IMR-90 (cell line): ENCODE measurements at regions not wholly inside any gene's neighbourhood (a gene's known extent, or its start where the extent isn't known, plus 50 kb on each side); places are given as distances from the start of the nearest gene placed in this dataset.

Source experiments
- ATAC-seq: fragments of 200-7000 bp; cut with Tn5 transposase; 2 replicates; pipeline ENCODE4 v1.9.1; 2020; ENCODE audit warnings: low read depth, mild to moderate bottlenecking, moderate library complexity
- BruUV-seq: library from RNA; stranded (reverse); fragments of 400-500 nt; replicated peaks from 2 replicates; lab custom pipeline; 2021; lab: Mats Ljungman, UMichigan
- CTCF ChIA-PET: fragments of 300-600 bp; formaldehyde crosslinking; extraction: SDS; loops from one replicate; lab custom pipeline; 2021; ENCODE audit warnings: antibody characterized with exemption; lab: Yijun Ruan, JAX
- POLR2A ChIA-PET: fragments of 300-600 bp; sonication (Branson Sonifier 250); formaldehyde crosslinking; loops from one replicate; lab custom pipeline; 2022; ENCODE audit warnings: antibody characterized with exemption; ENCODE audit not compliant: unreplicated experiment; lab: Charles Lee
- DNase-seq: peaks from one replicate; pipeline ENCODE4 v3.0.0; 2013
- H2AFZ ChIP-seq: replicated peaks from 2 replicates; pipeline ENCODE3; 2013; ENCODE audit warnings: low read length, mild to moderate bottlenecking; ENCODE audit not compliant: poor library complexity
- H2AK5ac ChIP-seq: 2 replicates; pipeline ENCODE4 v1.6.1; 2013; ENCODE audit warnings: low read depth, low read length, inconsistent platforms
- H2AK9ac ChIP-seq: replicated peaks from 2 replicates; pipeline ENCODE3; 2013; ENCODE audit warnings: mild to moderate bottlenecking, low read depth, low read length, moderate library complexity; ENCODE audit not compliant: poor library complexity
- H2BK120ac ChIP-seq: 2 replicates; pipeline ENCODE4 v1.6.1; 2013; ENCODE audit warnings: low read depth, low read length, inconsistent platforms
- H2BK15ac ChIP-seq: 3 replicates; pipeline ENCODE4 v1.6.1; 2013; ENCODE audit warnings: low read depth, low read length, inconsistent platforms
- H2BK20ac ChIP-seq: 2 replicates; pipeline ENCODE4 v1.6.1; 2013; ENCODE audit warnings: low read depth, mild to moderate bottlenecking, inconsistent platforms, low read length, moderate library complexity
- H2BK5ac ChIP-seq: 2 replicates; pipeline ENCODE4 v1.6.1; 2013; ENCODE audit warnings: mild to moderate bottlenecking, low read depth, low read length, inconsistent platforms; ENCODE audit not compliant: poor library complexity, severe bottlenecking
- H3K14ac ChIP-seq: replicated peaks from 2 replicates; pipeline ENCODE4 v1.6.1; 2013; ENCODE audit warnings: low read depth, low read length, inconsistent platforms
- H3K18ac ChIP-seq: 2 replicates; pipeline ENCODE4 v1.6.1; 2013; ENCODE audit warnings: low read depth, low read length, control low read depth
- H3K23ac ChIP-seq: 2 replicates; pipeline ENCODE4 v1.6.1; 2013; ENCODE audit warnings: low read depth, low read length, inconsistent platforms
- H3K27ac ChIP-seq: 2 replicates; pipeline ENCODE4 v1.5.1; 2013; ENCODE audit warnings: mild to moderate bottlenecking, control low read depth, low read length; ENCODE audit not compliant: insufficient read depth
- H3K27me3 ChIP-seq: 2 replicates; pipeline ENCODE4 v1.6.1; 2013; ENCODE audit warnings: low read length; ENCODE audit not compliant: control insufficient read depth, insufficient read depth
- H3K36me3 ChIP-seq: 2 replicates; pipeline ENCODE4 v1.6.1; 2013; ENCODE audit warnings: low read length, mixed read lengths; ENCODE audit not compliant: control insufficient read depth, insufficient read depth
- H3K4ac ChIP-seq: 2 replicates; pipeline ENCODE4 v1.6.1; 2013; ENCODE audit warnings: low read depth, low read length, inconsistent platforms
- H3K4me1 ChIP-seq: 2 replicates; pipeline ENCODE4 v1.6.1; 2013; ENCODE audit warnings: low read length, mixed read lengths; ENCODE audit not compliant: control insufficient read depth, insufficient read depth
- H3K4me2 ChIP-seq: 2 replicates; pipeline ENCODE4 v1.6.1; 2013; ENCODE audit warnings: low read depth, mild to moderate bottlenecking, control low read depth, low read length, moderate library complexity
- H3K4me3 ChIP-seq: 2 replicates; pipeline ENCODE4 v1.5.1; 2013; ENCODE audit warnings: low read depth, mild to moderate bottlenecking, control low read depth, low read length, moderate library complexity; ENCODE audit not compliant: insufficient read depth
- H3K56ac ChIP-seq: 2 replicates; pipeline ENCODE4 v1.6.1; 2013; ENCODE audit warnings: low read length, inconsistent platforms; ENCODE audit not compliant: insufficient read depth; ENCODE audit errors: extremely low read depth
- H3K79me1 ChIP-seq, 2 experiments: 2 replicates each; pipeline ENCODE4 v1.6.1; 2013; ENCODE audit warnings: low read length in 2 of 2, inconsistent platforms in 1 of 2, low read depth in 1 of 2
- H3K9ac ChIP-seq: 2 replicates; pipeline ENCODE4 v1.6.1; 2013; ENCODE audit warnings: low read depth, low read length, control low read depth
- H3K9me1 ChIP-seq: 2 replicates; pipeline ENCODE4 v1.6.1; 2013; ENCODE audit warnings: low read length, inconsistent platforms; ENCODE audit not compliant: insufficient read depth
- H3K9me3 ChIP-seq: 2 replicates; pipeline ENCODE4 v1.6.1; 2013; ENCODE audit warnings: low read length; ENCODE audit not compliant: control insufficient read depth, insufficient read depth
- H4K20me1 ChIP-seq: 2 replicates; pipeline ENCODE4 v1.6.1; 2013; ENCODE audit warnings: low read length, inconsistent platforms; ENCODE audit not compliant: insufficient read depth
- H4K5ac ChIP-seq: 2 replicates; pipeline ENCODE4 v1.6.1; 2013; ENCODE audit warnings: mild to moderate bottlenecking, low read depth, low read length, control low read depth
- H4K8ac ChIP-seq, 2 experiments: 2 replicates each; pipeline ENCODE4 v1.6.1; 2013; ENCODE audit warnings: low read depth in 2 of 2, low read length in 2 of 2, control low read depth in 1 of 2, inconsistent platforms in 1 of 2
- H4K91ac ChIP-seq: 2 replicates; pipeline ENCODE4 v1.6.1; 2013; ENCODE audit warnings: low read depth, low read length, inconsistent platforms; ENCODE audit not compliant: insufficient read depth
- CEBPB ChIP-seq: IDR thresholded peaks from 2 replicates; pipeline ENCODE4 v1.6.1; 2012; ENCODE audit warnings: low read depth, low read length, improper control_type of control experiment
- MAZ ChIP-seq: IDR thresholded peaks from 2 replicates; pipeline ENCODE4 v1.6.1; 2012; ENCODE audit warnings: low read depth, mild to moderate bottlenecking, low read length, improper control_type of control experiment, moderate library complexity, borderline replicate concordance
- WGBS, 2 experiments: methylation state at CpG; one replicate each; pipeline versions ENCODE4 v1.1.5 to v1.1.7; 2013; ENCODE audit warnings: missing lambda C conversion rate in 2 of 2; ENCODE audit not compliant: insufficient read length in 1 of 2; ENCODE audit errors: extremely low coverage in 2 of 2; 5-methylcytosine and 5-hydroxymethylcytosine counted together
- dilution Hi-C: fragments of 300-500 bp; cut with HindIII; formaldehyde crosslinking; loops from one replicate; pipeline ENCODE4 v1.14.3; 2018; ENCODE audit warnings: low sequenced_read_pairs; ENCODE audit not compliant: unreplicated experiment
- in situ Hi-C: fragments of 300-500 bp; cut with MboI; formaldehyde crosslinking; loops from 3 replicates; pipeline ENCODE4 v1.14.3; 2019; ENCODE audit warnings: low sequenced_read_pairs, inconsistent platforms, mixed read lengths
- intact Hi-C: fragments of 100-400 bp; cut with micrococcal nuclease; formaldehyde crosslinking; loops from 2 replicates; pipeline ENCODE4 v1.10.0; 2022
- TF ChIP-seq, protein P1 (sequence below): conservative IDR thresholded peaks from 2 replicates; pipeline ENCODE4 v1.5.1; 2012; ENCODE audit warnings: mild to moderate bottlenecking, low read depth, low read length, improper control_type of control experiment

DNA sequence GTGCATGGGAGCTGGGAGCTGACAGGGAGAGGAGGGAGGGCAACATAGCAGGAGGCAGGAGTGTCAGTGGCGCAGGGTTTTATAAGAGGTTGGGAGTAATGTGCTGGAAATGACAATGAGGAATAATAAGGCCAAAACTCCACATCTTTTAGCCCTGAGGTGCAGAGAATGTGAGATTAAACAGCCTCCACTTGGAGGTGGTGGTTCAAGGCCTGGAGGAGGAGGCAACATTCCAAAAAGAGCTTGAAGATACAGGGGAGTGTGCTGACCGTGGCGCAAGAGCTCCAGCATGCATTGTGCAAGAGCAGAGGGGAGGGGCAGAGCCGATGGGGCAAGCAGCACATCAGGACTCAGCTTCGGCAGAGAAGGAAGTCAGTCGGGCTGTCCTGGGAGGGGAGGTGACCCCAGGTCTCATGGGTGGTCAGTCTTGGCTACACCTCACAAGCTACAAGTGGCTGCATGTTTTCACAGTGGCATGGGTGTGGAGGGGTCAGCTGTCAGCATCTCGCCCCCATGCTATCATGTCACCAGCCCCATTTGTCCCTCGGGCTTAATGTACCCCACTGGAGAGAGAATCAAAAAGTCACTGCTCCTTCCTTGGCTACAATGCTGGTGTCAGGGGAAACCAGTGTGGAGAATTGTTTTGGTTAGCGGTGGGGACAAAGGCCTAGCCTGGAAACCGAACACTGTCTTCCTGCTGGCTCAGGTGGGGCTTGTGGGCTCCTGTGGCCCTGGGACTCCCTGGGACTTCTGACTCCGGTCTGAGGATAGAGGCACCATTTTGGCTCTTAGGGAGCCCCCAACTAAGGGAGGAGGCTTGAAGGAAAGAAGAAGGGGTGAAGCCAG, 208.0 kb downstream of the ZFP36L2 start:
- dilution Hi-C loops: no loop called here
- no peak overlapping the region for H2AK9ac ChIP-seq
- no peaks in the 10 kb centered on the region for H3K9me1 ChIP-seq
- peak overlapping the region; percentile 69; the same call in 1 of the 2 replicates for H2BK20ac ChIP-seq
- H3K27ac ChIP-seq: peak overlapping the region; percentile 39; the same call in 1 of the 2 replicates
- H2BK5ac ChIP-seq: no peak overlapping the region
- no peaks in the 10 kb centered on the region for H4K20me1 ChIP-seq
- H4K91ac ChIP-seq: peak overlapping the region; percentile 42; the same call in 1 of the 2 replicates
- 46% methylated on average over 6 of the region's 11 CpGs; no CpG with 5 or more reads in 1 of the 2 experiments for WGBS, 2 experiments
- H2BK15ac ChIP-seq: peak overlapping the region; percentile 43; the same call in 1 of the 3 replicates
- intact Hi-C loops: loop anchor here (5.0 kb wide), 1 partner anchor 41 kb away; no protein-coding TSS in a partner anchor
- H3K4me2 ChIP-seq: no peak overlapping the region; the same call in 1 of the 2 replicates
- peak overlapping the region; percentile 71; the same call in 1 of the 2 replicates for H2AK5ac ChIP-seq
- ChIA-PET POLR2A (interaction anchor here (0.5 to 1.0 kb wide), 3 partner anchors 43 to 323 kb away, joined by 3 read pairs; no protein-coding TSS in a partner anchor), CTCF (interaction anchor here (0.6 kb wide), 1 partner anchor 190 kb away, joined by 3 read pairs; no protein-coding TSS in a partner anchor)
- no peak overlapping the region; the same call in 1 of the 2 replicates for H3K9ac ChIP-seq
- 0 out of 2 replicates have a peak overlapping the region, but pooled peaks have one; percentile 6 for H3K14ac ChIP-seq
- TF ChIP-seq CEBPB (peak; percentile 100), MAZ (peak; percentile 99)
- TF ChIP-seq, protein P1, sequence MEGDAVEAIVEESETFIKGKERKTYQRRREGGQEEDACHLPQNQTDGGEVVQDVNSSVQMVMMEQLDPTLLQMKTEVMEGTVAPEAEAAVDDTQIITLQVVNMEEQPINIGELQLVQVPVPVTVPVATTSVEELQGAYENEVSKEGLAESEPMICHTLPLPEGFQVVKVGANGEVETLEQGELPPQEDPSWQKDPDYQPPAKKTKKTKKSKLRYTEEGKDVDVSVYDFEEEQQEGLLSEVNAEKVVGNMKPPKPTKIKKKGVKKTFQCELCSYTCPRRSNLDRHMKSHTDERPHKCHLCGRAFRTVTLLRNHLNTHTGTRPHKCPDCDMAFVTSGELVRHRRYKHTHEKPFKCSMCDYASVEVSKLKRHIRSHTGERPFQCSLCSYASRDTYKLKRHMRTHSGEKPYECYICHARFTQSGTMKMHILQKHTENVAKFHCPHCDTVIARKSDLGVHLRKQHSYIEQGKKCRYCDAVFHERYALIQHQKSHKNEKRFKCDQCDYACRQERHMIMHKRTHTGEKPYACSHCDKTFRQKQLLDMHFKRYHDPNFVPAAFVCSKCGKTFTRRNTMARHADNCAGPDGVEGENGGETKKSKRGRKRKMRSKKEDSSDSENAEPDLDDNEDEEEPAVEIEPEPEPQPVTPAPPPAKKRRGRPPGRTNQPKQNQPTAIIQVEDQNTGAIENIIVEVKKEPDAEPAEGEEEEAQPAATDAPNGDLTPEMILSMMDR: no peak
- BruUV-seq: no TSS peak
- H3K18ac ChIP-seq: peak overlapping the region; percentile 63; the same call in 1 of the 2 replicates
- in situ Hi-C loops: no loop called here
- peaks cover 10% of the 10 kb centered on the region for H3K4me1 ChIP-seq
- peak overlapping the region; percentile 49; the same call in 1 of the 2 replicates for H2BK120ac ChIP-seq
- DNase-seq (peak; percentile 84), ATAC-seq (peak; percentile 96)
- H3K4me3 ChIP-seq: no peak overlapping the region
- no peaks in the 10 kb centered on the region for H3K79me1 ChIP-seq
- peaks cover 8% of the 10 kb centered on the region; the same call in 1 of the 2 replicates for H3K9me3 ChIP-seq
- H3K56ac ChIP-seq: no peak overlapping the region
- no peaks in the 10 kb centered on the region for H3K36me3 ChIP-seq
- no peaks in the 10 kb centered on the region for H3K27me3 ChIP-seq
- no peak overlapping the region for H3K23ac ChIP-seq
- H4K5ac ChIP-seq: peak overlapping the region; percentile 74
- H2AFZ ChIP-seq: peak overlapping the region; percentile 53
- H3K4ac ChIP-seq: peak overlapping the region; percentile 81
- H4K8ac ChIP-seq: peak overlapping the region in 1 of 2 experiments; percentile 86; a peak in 3 of 4 replicates
